ENCODE measurements at regions not wholly inside any gene's neighbourhood (a gene's known extent, or its start where the extent isn't known, plus 50 kb on each side); places are given as distances from the start of the nearest gene placed in this dataset.
"Not testable (repeated sequence)": the region's sequence is repeated elsewhere in the genome, so short reads cannot be mapped to it uniquely, and the experiment has no call there.

DNA sequence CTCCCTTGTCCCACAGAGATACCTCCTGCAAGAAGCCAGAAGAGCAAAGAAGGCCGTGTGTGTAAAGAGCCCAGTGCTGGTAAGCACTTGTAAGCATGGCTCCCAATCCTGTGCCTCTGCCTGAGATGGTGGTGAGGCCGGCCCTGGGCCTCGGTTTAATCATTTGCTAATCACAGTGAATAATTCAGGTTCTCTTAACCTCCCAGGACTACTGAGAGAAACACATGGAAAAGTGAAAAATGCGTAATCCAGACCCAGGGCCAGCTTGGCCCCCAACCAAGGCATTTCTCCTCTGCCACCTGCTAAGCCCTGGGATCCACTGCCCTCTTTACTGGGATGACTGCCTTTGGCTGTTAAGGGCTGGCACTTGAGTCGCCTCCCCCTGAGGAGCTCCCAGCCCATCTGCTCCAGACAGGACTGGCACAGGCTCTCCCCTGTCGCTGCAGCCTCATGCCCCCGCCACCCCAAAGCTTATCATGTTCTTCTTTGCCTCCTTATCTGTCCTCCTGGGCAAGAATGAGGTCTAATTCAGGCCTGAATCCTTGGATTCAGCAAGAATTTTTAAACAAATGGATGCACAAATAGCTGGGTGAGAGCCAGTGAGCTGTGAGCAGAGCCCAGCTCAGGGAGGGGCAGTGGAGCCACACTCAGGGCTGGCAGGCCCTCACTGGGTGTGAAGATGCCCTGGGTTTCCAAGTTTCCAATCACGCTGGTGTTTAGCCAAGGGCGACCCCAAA, 193.9 kb upstream of the HS6ST1 start:
- no peak for DNase-seq

DNA sequence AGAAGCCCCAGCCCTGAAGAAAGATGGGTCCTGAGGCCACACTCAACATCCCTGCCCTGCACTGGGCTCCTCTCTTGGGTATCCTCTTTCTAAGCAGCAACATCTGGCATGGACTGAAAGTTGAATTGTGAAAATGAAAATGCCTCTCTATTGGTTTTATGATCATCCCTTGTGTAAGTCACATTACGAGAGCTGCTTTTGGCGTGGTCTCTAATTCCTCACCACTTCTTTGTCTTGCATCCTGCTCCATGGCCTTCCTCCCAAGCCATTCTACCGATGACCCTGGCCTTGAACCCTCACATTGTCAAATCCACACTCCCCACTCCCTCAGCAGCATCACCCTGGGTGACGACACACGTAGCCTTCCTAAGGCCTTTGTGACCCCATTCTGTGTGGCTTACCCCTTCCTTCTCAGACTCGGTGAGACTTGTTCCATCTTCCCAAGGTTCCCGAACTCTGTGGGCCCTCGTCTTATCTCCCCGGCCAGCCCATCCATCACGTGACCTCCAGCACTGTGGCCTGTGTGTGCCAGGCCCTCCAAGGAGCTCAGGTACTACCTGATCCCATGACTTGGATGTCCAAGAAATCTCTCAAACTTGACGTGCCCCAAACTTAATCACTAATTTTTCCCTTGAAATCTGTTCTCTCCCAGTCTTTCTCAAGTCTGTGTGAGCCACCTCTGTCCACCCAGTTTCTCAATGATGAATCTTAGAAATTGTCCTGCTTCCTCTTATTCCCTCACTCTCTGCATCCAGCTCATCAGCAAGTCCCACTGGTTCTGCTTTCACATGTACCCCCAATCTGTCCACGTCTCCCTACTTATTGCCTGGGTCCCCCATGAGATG, 194.7 kb upstream of the HS6ST1 start:
- no peak for DNase-seq

- no peak for DNase-seq
Measured at GRCh38 chr2:128513961-128514283, 195.3 kb upstream of the HS6ST1 start.

GRCh38 chr2:128514555-128514955, 195.9 kb upstream of the HS6ST1 start:
- DNase-seq = no peak

DNA sequence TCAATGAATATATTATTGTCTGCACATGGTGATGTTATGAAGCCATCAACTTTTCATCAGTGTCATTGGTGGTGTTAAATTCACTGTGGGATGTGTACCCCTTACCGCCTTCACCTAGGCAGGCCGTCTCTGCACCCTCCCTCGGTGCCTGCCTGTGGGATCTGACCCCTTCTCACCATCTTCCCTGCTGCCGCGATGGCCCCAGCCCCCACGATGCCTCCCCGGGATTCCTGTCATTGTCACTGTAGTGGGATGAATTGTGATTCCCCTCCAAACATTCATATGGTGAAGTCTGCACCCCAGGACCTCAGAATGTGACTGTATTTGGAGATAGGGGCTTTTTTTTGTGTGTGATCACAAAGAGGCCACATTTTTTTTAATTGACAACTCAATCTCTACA, 198.3 kb upstream of the HS6ST1 start:
- no peak for DNase-seq

DNA sequence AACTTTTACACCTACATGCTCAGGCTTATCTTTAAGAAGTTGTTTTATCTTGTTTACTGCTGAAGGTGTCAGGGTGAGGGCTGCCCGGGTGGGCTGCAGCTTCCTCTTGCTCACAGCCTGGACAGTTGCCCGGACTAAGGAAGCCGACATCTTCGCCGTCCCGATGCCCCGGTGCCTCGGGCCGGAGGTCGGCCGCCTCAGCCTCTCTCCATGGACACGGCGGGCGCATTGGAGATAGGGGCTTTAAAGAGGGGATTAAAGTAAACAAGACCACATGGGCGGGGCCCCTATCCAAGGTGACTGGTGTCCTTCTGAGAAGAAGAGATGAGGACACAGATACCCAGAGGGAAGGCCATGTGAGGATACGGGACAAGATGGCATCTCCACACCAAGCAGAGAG, 200.4 kb upstream of the HS6ST1 start:
- DNase-seq = not testable (repeated sequence)

DNA sequence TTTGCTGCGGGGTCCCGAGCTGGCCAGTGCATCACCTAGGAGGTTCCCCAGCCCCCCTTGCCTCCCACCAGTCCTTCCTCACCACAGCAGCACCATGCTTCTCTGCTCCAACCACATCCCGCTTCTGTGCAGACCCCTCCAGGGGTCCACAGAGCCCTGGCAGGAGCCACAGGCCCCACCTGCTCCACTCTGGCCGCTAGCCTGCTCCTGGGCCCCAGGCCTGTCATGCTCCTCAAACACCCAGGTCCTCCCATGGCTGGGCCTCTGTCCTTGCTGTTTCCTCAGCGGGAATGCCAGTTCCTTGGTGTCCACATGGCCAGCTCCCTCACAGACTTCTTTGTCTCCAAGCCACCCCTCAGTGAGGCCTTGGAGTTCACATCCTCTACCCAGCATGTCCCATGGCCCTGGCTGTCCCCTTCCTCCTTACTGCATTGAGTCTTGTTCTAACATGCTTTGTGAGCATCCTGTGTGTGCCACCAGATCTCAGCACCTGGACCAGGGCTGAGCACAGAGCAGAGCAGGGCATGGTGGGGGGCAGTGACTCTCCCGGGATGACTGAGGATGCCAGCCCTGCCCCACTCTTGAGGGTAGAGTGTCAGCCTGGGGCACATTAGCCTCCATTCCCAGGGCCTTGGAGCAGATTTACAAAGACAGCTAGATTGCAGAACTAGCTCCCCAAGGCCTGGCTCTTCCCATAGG, 201.0 kb upstream of the HS6ST1 start:
- DNase-seq = no peak

DNA sequence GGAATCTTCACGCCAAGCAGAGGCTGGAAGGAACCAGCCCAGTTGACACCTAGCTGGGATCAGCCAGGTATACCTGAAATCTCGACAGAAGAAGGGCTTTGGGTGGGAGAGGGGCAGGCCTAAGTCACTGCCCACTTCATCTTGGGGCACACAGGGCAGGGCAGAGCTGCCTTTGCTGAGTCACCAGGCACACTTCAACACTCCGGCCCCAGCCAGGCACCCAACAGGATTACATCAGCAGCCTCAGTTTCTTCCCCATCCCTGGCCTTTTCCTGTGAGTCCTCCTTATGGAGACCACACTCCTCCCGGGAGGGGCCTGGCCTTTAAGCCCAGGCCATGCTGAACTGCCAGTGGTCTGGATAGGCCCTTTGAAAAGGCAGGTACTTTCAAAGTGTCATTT, 201.7 kb upstream of the HS6ST1 start:
- DNase-seq = no peak

DNA sequence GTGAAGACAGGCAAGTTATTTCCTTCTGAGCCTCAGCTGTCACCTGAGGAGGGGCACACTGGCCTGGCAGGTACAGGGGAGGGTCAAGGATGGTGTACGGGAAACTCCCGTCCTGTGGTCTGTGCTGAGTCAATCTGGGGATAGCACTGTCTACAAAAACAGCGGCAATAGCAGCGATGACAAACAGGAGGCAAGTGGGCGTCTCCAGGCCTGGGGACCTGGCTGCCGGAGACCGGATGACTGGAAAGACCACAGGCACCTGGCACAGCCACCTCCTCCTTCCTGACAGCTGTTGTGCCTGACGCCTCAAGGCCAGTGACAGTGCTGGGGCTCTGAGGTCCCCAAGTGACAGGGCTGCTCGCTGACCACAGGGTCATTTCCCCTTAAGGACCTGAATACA, 202.1 kb upstream of the HS6ST1 start:
- no peak for DNase-seq

GRCh38 chr2:128521482-128521881, 202.8 kb upstream of the HS6ST1 start:
- DNase-seq = no peak

DNA sequence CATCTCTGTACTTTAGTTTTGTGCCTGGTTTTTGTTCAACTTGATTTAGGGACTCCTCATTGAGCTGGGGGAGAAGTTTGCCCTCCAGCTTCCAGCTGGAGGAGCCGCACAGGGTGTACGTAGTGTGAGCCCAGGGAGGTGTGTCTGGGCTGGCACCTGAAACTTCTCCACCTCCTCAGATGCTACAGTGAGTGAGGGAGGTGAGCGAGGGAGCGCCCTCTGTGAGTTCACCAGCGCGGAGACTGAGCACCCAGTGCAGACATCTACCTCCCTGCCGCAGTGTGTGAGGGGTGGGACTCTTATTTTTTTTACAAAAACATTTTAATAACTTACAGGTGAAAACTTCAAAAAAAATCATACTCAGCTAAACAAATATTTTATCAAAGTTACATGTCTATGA, 204.2 kb upstream of the HS6ST1 start:
- no peak for DNase-seq

GRCh38 chr2:128523457-128523856, 204.8 kb upstream of the HS6ST1 start:
- DNase-seq = no peak

- DNase-seq = no peak
Measured at GRCh38 chr2:128524183-128524582, 205.5 kb upstream of the HS6ST1 start.

GRCh38 chr2:128525653-128526052, 207.0 kb upstream of the HS6ST1 start:
- no peak for DNase-seq

DNA sequence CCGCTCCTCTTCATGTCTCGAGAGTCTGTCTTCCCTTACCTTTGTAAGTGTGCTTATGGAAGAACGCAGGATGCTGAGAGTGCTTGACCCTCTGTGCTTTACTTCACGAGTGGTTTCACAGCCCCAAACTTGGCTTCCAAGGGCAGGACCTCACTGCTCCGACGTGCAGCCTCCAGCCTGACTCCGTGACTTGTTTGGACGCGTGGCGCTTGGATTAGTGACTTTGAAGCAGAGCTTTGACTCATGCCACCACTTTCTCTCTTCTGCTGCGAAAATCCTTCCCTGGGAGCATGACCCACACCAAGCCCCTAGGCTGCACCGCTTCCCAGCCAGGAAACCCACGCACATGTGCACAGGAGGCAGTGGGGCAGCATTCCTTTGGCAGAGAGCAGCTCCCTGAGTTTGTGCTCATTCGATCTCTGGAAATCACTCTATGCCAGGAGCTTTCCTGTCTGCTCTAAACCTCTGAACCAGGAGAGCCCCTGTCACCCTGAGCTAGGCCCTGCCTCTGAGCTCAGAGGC, 207.8 kb upstream of the HS6ST1 start:
- DNase-seq = no peak

GRCh38 chr2:128528133-128528532, 209.5 kb upstream of the HS6ST1 start:
- no peak for DNase-seq

GRCh38 chr2:128530025-128530573, 211.4 kb upstream of the HS6ST1 start:
- no peak for DNase-seq

- DNase-seq = no peak
Measured at GRCh38 chr2:128531856-128532255, 213.2 kb upstream of the HS6ST1 start.

DNA sequence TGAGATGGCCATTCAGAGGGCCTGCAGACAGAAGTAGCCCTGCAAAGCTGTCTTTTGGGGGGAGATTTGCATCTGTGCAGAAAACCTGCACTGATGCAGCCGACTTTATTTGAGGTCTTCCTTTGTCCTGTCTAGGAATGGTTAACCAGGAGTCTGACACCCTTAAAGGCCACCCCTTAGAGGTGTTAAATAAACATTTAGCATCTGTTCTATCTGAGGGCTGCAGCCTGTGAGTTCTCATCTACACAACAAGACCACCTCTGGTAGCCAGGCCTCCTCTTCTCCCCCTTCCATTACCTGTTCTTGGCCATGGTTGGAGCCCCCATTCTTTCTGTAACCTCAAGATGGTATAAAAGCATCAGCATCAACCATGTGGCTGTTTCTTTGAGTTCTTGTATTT, 214.4 kb upstream of the HS6ST1 start:
- no peak for DNase-seq

GRCh38 chr2:128534688-128535392, 216.2 kb upstream of the HS6ST1 start:
- DNase-seq = no peak

DNA sequence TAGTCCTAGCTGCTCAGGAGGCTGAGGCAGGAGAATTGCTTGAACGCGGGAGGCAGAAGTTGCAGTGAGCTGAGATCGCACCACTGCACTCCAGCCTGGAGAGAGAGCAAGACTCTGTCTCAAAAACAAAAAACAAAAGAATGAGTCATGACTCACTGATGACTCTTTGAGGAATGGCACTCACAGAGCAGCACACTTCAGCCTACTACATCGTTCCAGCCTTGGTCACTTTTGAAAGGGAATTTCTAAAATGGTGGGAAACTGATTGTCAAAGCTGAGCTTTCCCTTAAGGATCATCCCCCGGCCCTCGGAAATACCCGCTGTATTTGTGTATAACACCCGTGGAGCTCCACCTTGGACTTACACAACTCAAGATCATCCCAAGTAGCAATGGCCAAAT, 217.3 kb upstream of the HS6ST1 start:
- DNase-seq = no peak

DNA sequence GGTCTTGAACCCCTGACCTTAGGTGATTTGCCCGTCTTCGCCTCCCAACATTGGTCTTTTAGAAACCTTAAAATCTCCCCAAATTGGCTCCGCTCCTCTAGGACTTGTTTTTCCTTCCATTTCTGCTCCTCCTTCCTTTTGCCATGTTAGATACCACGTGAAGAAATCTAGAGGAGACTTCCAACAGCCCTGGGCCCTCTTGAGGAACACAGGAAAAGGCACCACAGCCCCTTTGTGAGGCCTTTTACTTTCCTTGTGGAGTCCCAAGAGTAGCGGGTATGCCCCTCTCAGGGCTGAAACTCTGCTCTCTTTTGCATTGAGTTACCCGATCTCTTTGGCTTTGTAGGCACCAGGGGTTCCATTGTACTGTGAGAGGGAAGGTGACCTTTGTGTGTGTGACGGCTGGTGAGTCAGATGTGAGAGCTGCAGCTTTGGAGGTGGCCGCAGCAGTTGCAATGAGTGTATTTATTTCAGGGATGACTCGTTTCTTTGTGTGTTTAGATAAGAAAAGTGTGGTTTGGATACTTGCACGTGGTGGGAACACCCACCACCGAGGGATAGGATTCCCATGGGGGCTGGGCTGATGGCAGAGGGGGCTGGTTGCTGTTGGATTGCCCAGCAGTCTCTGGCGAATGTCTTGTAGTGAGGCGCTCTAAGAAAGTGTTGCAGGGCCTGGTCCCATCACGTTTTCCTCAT, 218.4 kb upstream of the HS6ST1 start:
- DNase-seq = no peak

All from CD4-positive, alpha-beta T cell treated with Interleukin-17A for 4 hours (primary cell).